BJ (cell line): ENCODE measurements at regions not wholly inside any gene's neighbourhood (a gene's known extent, or its start where the extent isn't known, plus 50 kb on each side); places are given as distances from the start of the nearest gene placed in this dataset.
A peak's percentile ranks its signal among the peaks of the same experiment; 100 is the strongest.

Source experiments
- CTCF ChIA-PET: fragments of 350-600 bp; formaldehyde crosslinking; extraction: SDS; loops from one replicate; lab custom pipeline; 2021; ENCODE audit warnings: antibody characterized with exemption, inconsistent platforms; lab: Yijun Ruan, JAX
- POLR2A ChIA-PET: fragments of 300-600 bp; sonication (Branson Sonifier 250); formaldehyde crosslinking; extraction: SDS; loops from one replicate; lab custom pipeline; 2021; ENCODE audit warnings: antibody characterized with exemption; lab: Charles Lee
- DNase-seq: peaks from one replicate; pipeline ENCODE4 v3.0.0-alpha.2; 2011; ENCODE audit warnings: low read depth
- H3K27me3 ChIP-seq: 2 replicates; pipeline ENCODE4 v1.6.0; 2011; ENCODE audit warnings: low read length; ENCODE audit not compliant: control insufficient read depth, insufficient read depth
- H3K36me3 ChIP-seq: 2 replicates; pipeline ENCODE4 v1.5.1; 2011; ENCODE audit warnings: low read length; ENCODE audit not compliant: control insufficient read depth, insufficient read depth
- H3K4me3 ChIP-seq: 2 replicates; pipeline ENCODE4 v1.5.1; 2011; ENCODE audit warnings: low read depth, mild to moderate bottlenecking, control low read depth, low read length
- TF ChIP-seq, protein P1 (sequence below): IDR thresholded peaks from 2 replicates; pipeline ENCODE4 v1.5.1; 2011; ENCODE audit warnings: low read depth, mild to moderate bottlenecking, control low read depth, inconsistent platforms, low read length, moderate library complexity; ENCODE audit not compliant: insufficient read depth

DNA sequence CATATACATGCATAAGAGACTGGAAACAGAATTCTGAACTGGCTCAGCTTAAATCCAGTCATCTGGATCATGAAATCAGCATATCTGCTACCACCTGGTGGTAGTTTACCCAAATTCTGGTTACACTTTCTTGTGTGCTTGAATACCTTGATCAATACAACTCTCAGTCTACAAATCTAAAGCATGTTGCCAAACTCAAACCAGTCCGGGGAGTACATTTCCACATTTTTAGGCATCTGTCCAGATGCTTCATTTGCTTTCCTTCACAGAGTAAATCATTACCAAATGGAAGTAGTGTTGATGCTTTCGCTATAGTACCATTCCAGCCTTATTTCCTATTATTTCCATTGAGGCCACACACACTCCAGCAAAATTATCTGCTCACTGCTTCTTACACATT lies 126.4 kb downstream of the P2RY1 start:
- H3K4me3 ChIP-seq: no peak overlapping the region
- ChIA-PET CTCF (no interaction called here), POLR2A (no interaction called here)
- TF ChIP-seq, protein P1, sequence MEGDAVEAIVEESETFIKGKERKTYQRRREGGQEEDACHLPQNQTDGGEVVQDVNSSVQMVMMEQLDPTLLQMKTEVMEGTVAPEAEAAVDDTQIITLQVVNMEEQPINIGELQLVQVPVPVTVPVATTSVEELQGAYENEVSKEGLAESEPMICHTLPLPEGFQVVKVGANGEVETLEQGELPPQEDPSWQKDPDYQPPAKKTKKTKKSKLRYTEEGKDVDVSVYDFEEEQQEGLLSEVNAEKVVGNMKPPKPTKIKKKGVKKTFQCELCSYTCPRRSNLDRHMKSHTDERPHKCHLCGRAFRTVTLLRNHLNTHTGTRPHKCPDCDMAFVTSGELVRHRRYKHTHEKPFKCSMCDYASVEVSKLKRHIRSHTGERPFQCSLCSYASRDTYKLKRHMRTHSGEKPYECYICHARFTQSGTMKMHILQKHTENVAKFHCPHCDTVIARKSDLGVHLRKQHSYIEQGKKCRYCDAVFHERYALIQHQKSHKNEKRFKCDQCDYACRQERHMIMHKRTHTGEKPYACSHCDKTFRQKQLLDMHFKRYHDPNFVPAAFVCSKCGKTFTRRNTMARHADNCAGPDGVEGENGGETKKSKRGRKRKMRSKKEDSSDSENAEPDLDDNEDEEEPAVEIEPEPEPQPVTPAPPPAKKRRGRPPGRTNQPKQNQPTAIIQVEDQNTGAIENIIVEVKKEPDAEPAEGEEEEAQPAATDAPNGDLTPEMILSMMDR: peak; percentile 15; the same call in 1 of the 2 replicates
- no peak for DNase-seq
- no peaks in the 10 kb centered on the region for H3K27me3 ChIP-seq
- H3K36me3 ChIP-seq: no peaks in the 10 kb centered on the region

DNA sequence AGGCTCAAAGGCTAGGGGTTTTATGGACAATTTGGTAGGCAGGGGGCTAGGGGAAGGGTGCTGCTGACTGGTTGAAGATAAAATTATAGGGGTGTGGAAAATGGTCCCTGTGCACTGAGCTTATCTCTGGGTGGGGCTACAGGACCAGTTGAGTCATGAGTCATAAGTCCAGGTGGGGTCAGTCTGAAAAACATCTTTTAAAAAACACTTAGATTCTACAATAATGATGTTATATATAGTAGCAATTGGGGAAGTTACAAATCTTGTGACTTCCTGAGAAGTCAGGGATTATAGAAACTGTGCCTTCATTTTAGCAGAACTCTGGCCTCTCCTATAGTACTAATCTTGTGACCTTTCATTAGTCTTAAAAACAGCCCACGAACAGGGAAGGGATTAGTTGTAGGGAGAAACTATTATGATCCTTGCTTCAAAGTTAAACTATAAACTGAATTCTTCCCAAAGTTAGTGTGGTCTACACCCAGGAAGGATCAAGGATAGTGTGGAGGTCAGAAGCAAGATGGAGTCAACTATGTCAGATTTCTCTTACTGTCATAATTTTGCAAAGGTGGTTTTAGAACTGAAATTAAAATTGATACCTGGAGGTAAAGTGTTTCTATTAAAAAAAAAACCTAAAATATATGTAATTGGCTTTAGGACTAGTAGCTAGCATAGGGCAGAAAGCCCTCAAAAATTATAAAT lies 130.1 kb downstream of the P2RY1 start:
- H3K27me3 ChIP-seq: no peaks in the 10 kb centered on the region
- TF ChIP-seq, protein P1: no peak
- CTCF ChIA-PET: no interaction called here
- DNase-seq: no peak
- no peak overlapping the region for H3K4me3 ChIP-seq
- H3K36me3 ChIP-seq: no peaks in the 10 kb centered on the region
- POLR2A ChIA-PET: no interaction called here

DNA sequence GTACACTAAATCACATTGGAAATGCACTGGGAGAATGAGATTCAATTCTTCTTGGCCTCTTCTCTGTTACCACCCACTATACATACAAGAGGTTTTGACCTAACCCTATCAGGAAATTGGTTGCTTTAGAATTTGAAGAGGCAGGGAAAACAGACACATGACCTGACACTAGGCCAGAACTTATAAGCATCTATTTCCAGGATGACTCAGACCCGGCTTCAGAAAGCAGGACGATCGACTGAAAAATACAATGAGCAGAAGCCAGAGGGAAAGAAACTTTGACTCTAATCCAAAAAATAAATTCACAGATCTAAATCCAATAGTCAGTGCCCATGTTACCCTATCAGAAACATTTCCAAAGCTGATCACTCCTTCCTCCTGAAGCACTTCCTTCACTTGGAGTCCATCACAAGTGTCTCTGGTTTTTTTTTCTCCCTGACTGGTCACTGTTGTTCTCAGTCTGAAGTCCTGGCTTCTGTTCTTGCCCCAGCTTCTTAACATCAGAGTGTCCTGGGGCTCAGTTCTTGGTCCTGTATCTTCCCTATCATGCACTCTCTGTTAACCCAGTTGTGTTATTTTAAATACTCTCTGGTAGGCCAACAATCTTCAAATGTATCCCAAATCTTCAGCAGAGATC lies 133.6 kb downstream of the P2RY1 start:
- no peaks in the 10 kb centered on the region for H3K27me3 ChIP-seq
- DNase-seq: no peak
- POLR2A ChIA-PET: no interaction called here
- TF ChIP-seq, protein P1: no peak
- no peak overlapping the region for H3K4me3 ChIP-seq
- CTCF ChIA-PET: no interaction called here
- H3K36me3 ChIP-seq: no peaks in the 10 kb centered on the region

DNA sequence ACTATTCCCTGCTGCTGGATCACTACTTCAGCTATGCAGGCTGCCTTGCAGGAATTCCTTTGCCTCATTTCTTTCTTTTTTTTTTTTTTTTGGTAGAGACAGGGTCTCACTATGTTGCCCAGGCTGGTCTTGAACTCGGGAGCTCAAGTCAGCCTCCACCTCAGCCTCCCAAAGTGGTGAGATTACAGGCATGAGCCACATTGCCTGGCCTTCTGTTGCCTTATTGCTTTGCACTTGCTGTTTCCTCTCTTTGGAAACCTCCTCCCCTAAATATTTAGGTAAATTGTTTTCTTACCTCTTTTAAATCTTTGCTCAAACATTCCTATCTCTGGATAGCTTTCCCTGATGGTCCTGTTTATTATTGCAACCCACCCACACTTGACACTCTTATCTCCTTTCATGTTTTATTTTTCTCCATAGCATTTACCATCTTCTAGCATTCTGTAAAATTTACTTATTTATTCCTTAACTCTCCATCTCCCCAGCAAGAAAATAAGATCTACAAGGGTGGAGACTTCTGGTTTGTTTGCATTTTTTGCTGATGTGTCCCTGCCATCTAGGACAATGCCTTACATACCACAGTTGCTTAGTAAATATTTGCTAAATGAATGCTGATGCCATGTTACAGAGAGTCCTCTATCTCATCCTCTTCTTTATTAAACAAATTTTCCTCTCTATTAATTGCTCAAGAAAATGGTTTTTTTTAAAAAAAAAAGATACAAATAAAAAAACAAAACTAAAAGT lies 134.8 kb downstream of the P2RY1 start:
- DNase-seq: peak; percentile 14
- H3K4me3 ChIP-seq: no peak overlapping the region
- H3K27me3 ChIP-seq: no peaks in the 10 kb centered on the region
- TF ChIP-seq, protein P1: no peak
- ChIA-PET CTCF (no interaction called here), POLR2A (no interaction called here)
- no peaks in the 10 kb centered on the region for H3K36me3 ChIP-seq

DNA sequence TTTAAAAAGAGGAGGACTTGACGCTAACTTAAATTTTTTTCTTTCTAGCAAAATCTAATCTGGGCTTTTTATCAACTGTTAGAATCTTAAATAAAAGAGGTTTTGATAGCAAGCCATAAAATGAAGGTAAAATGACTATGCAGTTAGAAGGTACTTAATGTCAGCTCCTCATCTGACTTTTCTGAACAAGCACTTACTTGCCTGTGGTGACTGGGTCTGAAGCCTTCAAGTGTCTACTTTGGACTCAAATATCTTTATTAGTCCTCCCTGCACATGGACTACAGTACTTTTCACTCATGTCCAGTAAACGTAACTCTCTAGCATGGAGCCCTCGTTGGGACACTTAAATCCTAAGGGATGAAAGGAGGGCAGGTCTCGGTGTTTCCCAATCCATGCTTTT lies 135.9 kb downstream of the P2RY1 start:
- TF ChIP-seq, protein P1: no peak
- ChIA-PET CTCF (no interaction called here), POLR2A (interaction anchor here (0.6 kb wide), 1 partner anchor 9 kb away, joined by 3 read pairs; no protein-coding TSS in a partner anchor)
- no peak for DNase-seq
- no peak overlapping the region for H3K4me3 ChIP-seq
- H3K27me3 ChIP-seq: no peaks in the 10 kb centered on the region
- H3K36me3 ChIP-seq: no peaks in the 10 kb centered on the region
